ENCODE measurements at regions not wholly inside any gene's neighbourhood (a gene's known extent, or its start where the extent isn't known, plus 50 kb on each side); places are given as distances from the start of the nearest gene placed in this dataset.

DNA sequence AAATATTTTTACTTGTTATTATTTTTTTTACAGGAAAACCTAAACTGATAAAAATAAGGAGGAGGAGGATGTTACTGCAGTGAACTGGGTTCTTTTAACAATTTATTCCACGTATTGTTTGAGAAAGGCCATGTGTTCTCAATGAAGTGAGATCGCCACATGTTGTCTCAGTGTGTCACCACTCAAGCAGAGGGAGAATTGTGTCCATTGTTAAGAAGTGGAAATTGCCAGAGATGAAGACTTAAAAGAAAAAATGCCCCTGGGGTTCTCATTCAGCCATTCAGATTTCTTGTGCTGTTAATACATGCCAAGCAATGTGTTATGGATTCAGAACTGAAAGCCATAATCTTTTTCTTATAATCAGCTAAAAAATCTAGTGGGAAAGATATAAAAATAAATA lies 297.1 kb downstream of the NSUN3 start:
- Histone ChIP-seq H3K27me3 (no peaks in the 10 kb centered on the region), H3K4me3 (no peak overlapping the region), H3K27ac (no peak overlapping the region), H3K4me1 (peaks cover 0 to 18% (median 5%) of the 10 kb centered on the region in 3 donors), H3K36me3 (no peaks in the 10 kb centered on the region), H3K9me3 (no peaks in the 10 kb centered on the region)
- no peak for TF ChIP-seq POLR2A (IDR thresholded peaks at IDR 0.05)
- TF ChIP-seq, protein P1, sequence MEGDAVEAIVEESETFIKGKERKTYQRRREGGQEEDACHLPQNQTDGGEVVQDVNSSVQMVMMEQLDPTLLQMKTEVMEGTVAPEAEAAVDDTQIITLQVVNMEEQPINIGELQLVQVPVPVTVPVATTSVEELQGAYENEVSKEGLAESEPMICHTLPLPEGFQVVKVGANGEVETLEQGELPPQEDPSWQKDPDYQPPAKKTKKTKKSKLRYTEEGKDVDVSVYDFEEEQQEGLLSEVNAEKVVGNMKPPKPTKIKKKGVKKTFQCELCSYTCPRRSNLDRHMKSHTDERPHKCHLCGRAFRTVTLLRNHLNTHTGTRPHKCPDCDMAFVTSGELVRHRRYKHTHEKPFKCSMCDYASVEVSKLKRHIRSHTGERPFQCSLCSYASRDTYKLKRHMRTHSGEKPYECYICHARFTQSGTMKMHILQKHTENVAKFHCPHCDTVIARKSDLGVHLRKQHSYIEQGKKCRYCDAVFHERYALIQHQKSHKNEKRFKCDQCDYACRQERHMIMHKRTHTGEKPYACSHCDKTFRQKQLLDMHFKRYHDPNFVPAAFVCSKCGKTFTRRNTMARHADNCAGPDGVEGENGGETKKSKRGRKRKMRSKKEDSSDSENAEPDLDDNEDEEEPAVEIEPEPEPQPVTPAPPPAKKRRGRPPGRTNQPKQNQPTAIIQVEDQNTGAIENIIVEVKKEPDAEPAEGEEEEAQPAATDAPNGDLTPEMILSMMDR (IDR thresholded peaks at IDR 0.05): no peak
- intact Hi-C loops (cut with DNase I): no loop called here
- no peak for DNase-seq
- 37 to 43% methylated on average over 2 of the region's 2 CpGs for WGBS, 2 donors

DNA sequence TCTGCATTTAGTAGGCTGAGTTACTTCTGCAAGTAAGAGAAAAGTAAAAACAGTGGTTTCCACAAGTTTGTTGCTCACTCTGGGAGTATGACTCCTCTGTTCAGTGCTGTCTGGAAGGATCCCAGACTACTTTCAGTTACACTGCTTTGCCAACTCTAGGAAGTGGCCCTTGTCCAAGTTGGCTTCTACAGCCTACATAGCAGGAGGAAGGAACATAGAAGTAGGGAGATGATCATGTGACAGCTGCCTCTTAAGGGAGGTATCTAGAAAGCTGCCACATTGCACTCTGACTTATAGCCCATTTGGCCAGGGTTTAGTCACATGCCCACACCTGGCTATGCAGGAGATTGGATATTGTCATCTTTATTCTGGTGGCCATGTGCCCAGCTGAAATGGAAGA lies 298.1 kb downstream of the NSUN3 start:
- H3K27me3 ChIP-seq: no peaks in the 10 kb centered on the region
- DNase-seq: no peak
- intact Hi-C loops (cut with DNase I): no loop called here
- H3K9me3 ChIP-seq: no peaks in the 10 kb centered on the region
- no peak overlapping the region for H3K27ac ChIP-seq
- H3K36me3 ChIP-seq: no peaks in the 10 kb centered on the region
- no peak overlapping the region for H3K4me3 ChIP-seq
- TF ChIP-seq, protein P1 (IDR thresholded peaks at IDR 0.05): no peak
- no peak for TF ChIP-seq POLR2A (IDR thresholded peaks at IDR 0.05)
- H3K4me1 ChIP-seq: peaks cover 0 to 18% (median 5%) of the 10 kb centered on the region in 3 donors

DNA sequence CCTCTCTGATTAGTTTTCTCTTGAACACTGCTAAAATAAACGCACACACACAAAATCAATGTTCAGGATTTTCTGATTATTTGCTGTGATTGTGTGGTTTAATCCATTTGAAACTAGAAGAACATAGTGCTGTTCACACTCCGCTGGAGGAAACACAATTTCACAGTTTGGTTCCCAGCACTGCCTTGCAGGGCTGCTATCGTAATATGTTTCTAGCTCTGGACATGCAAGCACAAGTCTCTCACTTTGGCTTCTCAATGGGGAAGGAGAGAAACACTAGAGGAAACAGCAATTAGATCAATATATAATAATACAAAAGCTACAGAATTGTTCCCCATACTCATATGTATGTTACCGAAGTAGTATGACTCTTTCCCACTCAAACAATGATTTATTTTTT lies 299.5 kb downstream of the NSUN3 start:
- 11 to 22% methylated on average over 4 of the region's 4 CpGs for whole genome bisulfite sequencing, 2 donors
- no peaks in the 10 kb centered on the region for H3K27me3 ChIP-seq
- H3K9me3 ChIP-seq: no peaks in the 10 kb centered on the region
- no peak for DNase-seq
- H3K27ac ChIP-seq: no peak overlapping the region
- no peak overlapping the region for H3K4me3 ChIP-seq
- TF ChIP-seq, protein P1 (IDR thresholded peaks at IDR 0.05): no peak
- no peak for TF ChIP-seq POLR2A (IDR thresholded peaks at IDR 0.05)
- H3K36me3 ChIP-seq: no peaks in the 10 kb centered on the region
- H3K4me1 ChIP-seq: peaks cover 0 to 18% (median 5%) of the 10 kb centered on the region in 3 donors
- intact Hi-C loops (cut with DNase I): no loop called here

DNA sequence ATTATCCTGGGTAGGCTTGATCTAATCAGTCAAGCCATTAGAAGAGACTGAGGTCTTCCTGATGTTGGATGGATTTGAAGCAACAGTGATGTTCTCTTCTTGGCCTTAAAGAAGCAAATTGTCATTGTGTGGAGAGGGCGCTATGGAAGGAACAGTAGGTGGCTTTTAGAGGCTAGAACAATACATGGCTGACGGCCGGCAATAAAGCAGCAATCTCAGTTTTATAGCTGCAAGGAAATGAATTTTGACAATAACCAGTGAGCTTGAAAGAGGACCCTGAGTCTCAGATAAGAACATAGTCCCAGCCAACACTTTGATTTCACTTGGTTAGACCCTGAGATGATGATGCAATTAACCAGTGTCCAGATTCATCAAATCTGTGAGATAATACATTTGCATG lies 302.1 kb downstream of the NSUN3 start:
- no peak for DNase-seq
- peaks cover 0 to 18% (median 5%) of the 10 kb centered on the region in 3 donors for H3K4me1 ChIP-seq
- peaks cover 0 to 7% (median 0%) of the 10 kb centered on the region in 3 donors for H3K9me3 ChIP-seq
- H3K36me3 ChIP-seq: no peaks in the 10 kb centered on the region
- no peak overlapping the region for H3K27ac ChIP-seq
- TF ChIP-seq POLR2A (IDR thresholded peaks at IDR 0.05): no peak
- TF ChIP-seq, protein P1 (IDR thresholded peaks at IDR 0.05): no peak
- no peak overlapping the region for H3K4me3 ChIP-seq
- intact Hi-C loops (cut with DNase I): no loop called here
- 65 to 97% methylated on average over 3 of the region's 3 CpGs for WGBS, 2 donors
- H3K27me3 ChIP-seq: no peaks in the 10 kb centered on the region

DNA sequence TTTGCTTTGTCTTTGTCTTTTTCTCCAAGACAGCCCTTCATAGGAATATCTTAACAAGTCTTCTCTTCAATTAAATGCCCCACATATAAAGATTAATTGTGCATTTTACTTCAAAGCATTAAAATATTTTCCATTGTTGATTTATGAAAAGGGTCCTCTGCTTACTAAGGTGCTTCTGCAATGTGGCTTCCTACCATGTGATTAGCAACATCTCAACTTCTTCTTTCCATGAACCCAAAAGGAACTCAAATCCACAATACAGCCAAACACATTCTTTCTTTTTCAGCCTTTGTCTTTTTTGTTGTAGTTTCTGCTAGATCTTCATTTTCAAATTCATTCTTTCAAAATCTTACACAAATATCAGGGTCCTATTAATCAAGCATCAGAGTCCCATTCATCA lies 309.2 kb downstream of the NSUN3 start:
- no peaks in the 10 kb centered on the region for H3K36me3 ChIP-seq
- H3K27me3 ChIP-seq: no peaks in the 10 kb centered on the region
- intact Hi-C loops (cut with DNase I): no loop called here

More for the DNA sequence above, 309.2 kb downstream of the NSUN3 start:
- TF ChIP-seq, protein P1 (IDR thresholded peaks at IDR 0.05): no peak
- TF ChIP-seq POLR2A (IDR thresholded peaks at IDR 0.05): no peak
- Histone ChIP-seq H3K4me1 (no peaks in the 10 kb centered on the region), H3K4me3 (no peak overlapping the region), H3K27ac (no peak overlapping the region), H3K9me3 (peaks cover 0 to 7% (median 0%) of the 10 kb centered on the region in 3 donors)
- DNase-seq: no peak
